ENCODE measurements at regions not wholly inside any gene's neighbourhood (a gene's known extent, or its start where the extent isn't known, plus 50 kb on each side); places are given as distances from the start of the nearest gene placed in this dataset.

- TF ChIP-seq TOX (CRISPR knock-in tag; IDR thresholded peaks at IDR 0.05; ENCODE audit: borderline replicate concordance) (no peak), ISL1 (CRISPR knock-in tag; IDR thresholded peaks at IDR 0.05) (no peak)
Observed at GRCh38 chr4:138599965-138600364, 357.8 kb upstream of the SLC7A11 start.

DNA sequence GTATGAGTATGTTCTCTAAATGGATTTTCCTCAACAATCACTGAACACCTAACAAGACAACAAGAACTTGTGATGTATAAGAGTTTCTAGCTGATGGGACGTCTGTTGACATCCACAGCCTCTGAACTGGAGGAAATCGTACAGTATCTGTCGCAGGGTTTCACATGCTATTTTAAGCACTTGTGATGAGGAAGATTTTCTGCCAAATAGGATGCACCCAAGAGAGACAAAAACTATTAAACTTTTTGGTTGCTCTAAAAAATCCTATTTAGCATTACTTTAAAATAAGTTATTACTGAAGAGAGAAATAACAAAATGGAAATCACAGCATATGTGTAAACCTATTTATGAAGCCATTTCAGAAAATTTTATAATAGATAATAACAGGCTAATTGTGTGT is 356.1 kb upstream of the SLC7A11 start:
- TF ChIP-seq PPARA (CRISPR knock-in tag; IDR thresholded peaks at IDR 0.05; ENCODE audit: borderline replicate concordance) (no peak), CSDC2 (CRISPR knock-in tag; IDR thresholded peaks at IDR 0.05) (no peak), GLIS3 (CRISPR knock-in tag; IDR thresholded peaks at IDR 0.05) (no peak)

More at GRCh38 chr4:138599965-138600364, 357.8 kb upstream of the SLC7A11 start:
- ATAC-seq = no peak

DNA sequence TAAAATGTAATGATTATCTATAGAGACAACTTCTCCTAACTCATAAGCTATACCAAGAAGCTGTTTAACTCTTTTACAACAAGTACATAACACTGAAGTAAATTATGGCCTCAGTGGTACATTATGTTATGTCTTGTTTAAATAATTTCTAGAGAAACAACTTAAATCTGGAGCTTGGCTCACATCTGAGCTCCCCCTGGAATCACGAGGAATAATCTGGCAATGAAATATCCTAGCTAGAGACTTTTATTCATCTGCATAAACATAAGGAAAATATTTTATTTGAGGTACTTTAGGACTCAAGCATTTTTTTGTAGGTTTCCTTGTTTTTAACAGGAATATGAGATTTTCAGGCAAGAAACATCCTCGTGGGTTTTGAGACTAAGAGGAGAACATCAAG is 354.7 kb upstream of the SLC7A11 start:
- ATAC-seq = no peak
- TF ChIP-seq SNAI2 (CRISPR knock-in tag; IDR thresholded peaks at IDR 0.05) (no peak), ISL1 (CRISPR knock-in tag; IDR thresholded peaks at IDR 0.05) (no peak), TOX (CRISPR knock-in tag; IDR thresholded peaks at IDR 0.05; ENCODE audit: borderline replicate concordance) (no peak), ARNTL (CRISPR knock-in tag; IDR thresholded peaks at IDR 0.05; ENCODE audit: borderline replicate concordance, low read depth) (no peak), TSHZ2 (CRISPR knock-in tag; IDR thresholded peaks at IDR 0.05) (no peak)
- TF ChIP-seq, protein P1, sequence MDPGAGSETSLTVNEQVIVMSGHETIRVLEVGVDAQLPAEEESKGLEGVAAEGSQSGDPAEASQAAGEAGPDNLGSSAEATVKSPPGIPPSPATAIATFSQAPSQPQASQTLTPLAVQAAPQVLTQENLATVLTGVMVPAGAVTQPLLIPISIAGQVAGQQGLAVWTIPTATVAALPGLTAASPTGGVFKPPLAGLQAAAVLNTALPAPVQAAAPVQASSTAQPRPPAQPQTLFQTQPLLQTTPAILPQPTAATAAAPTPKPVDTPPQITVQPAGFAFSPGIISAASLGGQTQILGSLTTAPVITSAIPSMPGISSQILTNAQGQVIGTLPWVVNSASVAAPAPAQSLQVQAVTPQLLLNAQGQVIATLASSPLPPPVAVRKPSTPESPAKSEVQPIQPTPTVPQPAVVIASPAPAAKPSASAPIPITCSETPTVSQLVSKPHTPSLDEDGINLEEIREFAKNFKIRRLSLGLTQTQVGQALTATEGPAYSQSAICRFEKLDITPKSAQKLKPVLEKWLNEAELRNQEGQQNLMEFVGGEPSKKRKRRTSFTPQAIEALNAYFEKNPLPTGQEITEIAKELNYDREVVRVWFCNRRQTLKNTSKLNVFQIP (CRISPR knock-in tag; IDR thresholded peaks at IDR 0.05; ENCODE audit: borderline replicate concordance, low read depth) = no peak
- TF ChIP-seq, protein P2, sequence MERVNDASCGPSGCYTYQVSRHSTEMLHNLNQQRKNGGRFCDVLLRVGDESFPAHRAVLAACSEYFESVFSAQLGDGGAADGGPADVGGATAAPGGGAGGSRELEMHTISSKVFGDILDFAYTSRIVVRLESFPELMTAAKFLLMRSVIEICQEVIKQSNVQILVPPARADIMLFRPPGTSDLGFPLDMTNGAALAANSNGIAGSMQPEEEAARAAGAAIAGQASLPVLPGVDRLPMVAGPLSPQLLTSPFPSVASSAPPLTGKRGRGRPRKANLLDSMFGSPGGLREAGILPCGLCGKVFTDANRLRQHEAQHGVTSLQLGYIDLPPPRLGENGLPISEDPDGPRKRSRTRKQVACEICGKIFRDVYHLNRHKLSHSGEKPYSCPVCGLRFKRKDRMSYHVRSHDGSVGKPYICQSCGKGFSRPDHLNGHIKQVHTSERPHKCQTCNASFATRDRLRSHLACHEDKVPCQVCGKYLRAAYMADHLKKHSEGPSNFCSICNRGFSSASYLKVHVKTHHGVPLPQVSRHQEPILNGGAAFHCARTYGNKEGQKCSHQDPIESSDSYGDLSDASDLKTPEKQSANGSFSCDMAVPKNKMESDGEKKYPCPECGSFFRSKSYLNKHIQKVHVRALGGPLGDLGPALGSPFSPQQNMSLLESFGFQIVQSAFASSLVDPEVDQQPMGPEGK (CRISPR knock-in tag; IDR thresholded peaks at IDR 0.05; ENCODE audit: borderline replicate concordance) = no peak

More for the DNA sequence above, 356.1 kb upstream of the SLC7A11 start:
- ATAC-seq = no peak

- TF ChIP-seq ESRRG (CRISPR knock-in tag; IDR thresholded peaks at IDR 0.05) = no peak
- TF ChIP-seq, protein P2 (CRISPR knock-in tag; IDR thresholded peaks at IDR 0.05; ENCODE audit: borderline replicate concordance) = no peak
- TF ChIP-seq ISL1 (CRISPR knock-in tag; IDR thresholded peaks at IDR 0.05) = no peak
- no peak for TF ChIP-seq BACH2 (CRISPR knock-in tag; IDR thresholded peaks at IDR 0.05; ENCODE audit: borderline replicate concordance)
- ATAC-seq = no peak
Observed at GRCh38 chr4:138595731-138596460, 353.7 kb upstream of the SLC7A11 start.

- TF ChIP-seq PPARA (CRISPR knock-in tag; IDR thresholded peaks at IDR 0.05; ENCODE audit: borderline replicate concordance) = no peak
- TF ChIP-seq TOX (CRISPR knock-in tag; IDR thresholded peaks at IDR 0.05; ENCODE audit: borderline replicate concordance) = no peak
- TF ChIP-seq ZNF565 (CRISPR knock-in tag; conservative IDR thresholded peaks at IDR 0.05; ENCODE audit: low read depth) = no peak
- no peak for TF ChIP-seq ZFP30 (CRISPR knock-in tag; IDR thresholded peaks at IDR 0.05)
- no peak for ATAC-seq
Observed at GRCh38 chr4:138595171-138595570, 353.0 kb upstream of the SLC7A11 start.

- ATAC-seq = no peak
- TF ChIP-seq, protein P1 (CRISPR knock-in tag; IDR thresholded peaks at IDR 0.05; ENCODE audit: borderline replicate concordance, low read depth) = no peak
- TF ChIP-seq ZFP3 (CRISPR knock-in tag; IDR thresholded peaks at IDR 0.05) (no peak), ISL1 (CRISPR knock-in tag; IDR thresholded peaks at IDR 0.05) (no peak), ZC3H10 (CRISPR knock-in tag; IDR thresholded peaks at IDR 0.05) (no peak), CSDC2 (CRISPR knock-in tag; IDR thresholded peaks at IDR 0.05) (no peak), ZNF70 (CRISPR knock-in tag; IDR thresholded peaks at IDR 0.05) (no peak), GLIS3 (CRISPR knock-in tag; IDR thresholded peaks at IDR 0.05) (no peak), RARB (CRISPR knock-in tag; IDR thresholded peaks at IDR 0.05) (no peak), PPARA (CRISPR knock-in tag; IDR thresholded peaks at IDR 0.05; ENCODE audit: borderline replicate concordance) (no peak), ARNTL (CRISPR knock-in tag; IDR thresholded peaks at IDR 0.05; ENCODE audit: borderline replicate concordance, low read depth) (no peak), TSHZ2 (CRISPR knock-in tag; IDR thresholded peaks at IDR 0.05) (no peak)
Observed at GRCh38 chr4:138592796-138593195, 350.6 kb upstream of the SLC7A11 start.

Measured in SK-N-SH treated with all-trans-retinoic acid at 6 μM for 48 hours (cell line).